DND-41 (cell line): ENCODE measurements at regions not wholly inside any gene's neighbourhood (a gene's known extent, or its start where the extent isn't known, plus 50 kb on each side); places are given as distances from the start of the nearest gene placed in this dataset.

Experiments used
- ATAC-seq: fragments of 200-7000 bp; cut with Tn5 transposase; 3 replicates; pipeline ENCODE4 v1.9.1; 2021; ENCODE audit warnings: low read depth; ENCODE audit not compliant: insufficient read depth
- DNase-seq: peaks from one replicate; pipeline ENCODE4 v3.0.0-alpha.2; 2020
- H2AFZ ChIP-seq: 2 replicates; pipeline ENCODE4 v1.6.0; 2012; ENCODE audit warnings: low read depth, low read length
- H3K27ac ChIP-seq: 2 replicates; pipeline ENCODE4 v1.5.1; 2012; ENCODE audit warnings: low read length, inconsistent platforms
- H3K27me3 ChIP-seq: fragments of 200-600 bp; sonication (generic); 2 replicates; pipeline ENCODE4 v1.6.0; 2012; ENCODE audit warnings: low read length, mild to moderate bottlenecking, inconsistent platforms; ENCODE audit not compliant: insufficient read depth, poor library complexity
- H3K36me3 ChIP-seq: 2 replicates; pipeline ENCODE4 v1.5.1; 2012; ENCODE audit warnings: low read length, inconsistent platforms; ENCODE audit not compliant: insufficient read depth
- H3K4me1 ChIP-seq: 2 replicates; pipeline ENCODE4 v1.5.1; 2012; ENCODE audit warnings: mild to moderate bottlenecking, low read length; ENCODE audit not compliant: insufficient read depth
- H3K4me2 ChIP-seq: 2 replicates; pipeline ENCODE4 v1.6.0; 2012; ENCODE audit warnings: mild to moderate bottlenecking, moderate library complexity, low read length, inconsistent platforms; ENCODE audit not compliant: insufficient read depth
- H3K4me3 ChIP-seq, 2 experiments: fragments of 200-600 bp in 1 of 2; shearing (Covaris generic) in 1 of 2; 2 replicates each; pipeline ENCODE4 v1.5.1; 2012 to 2016; ENCODE audit warnings: inconsistent platforms in 2 of 2, low read length in 2 of 2, mild to moderate bottlenecking in 2 of 2, low read depth in 1 of 2, moderate library complexity in 1 of 2
- H3K79me2 ChIP-seq: 2 replicates; pipeline ENCODE4 v1.6.0; 2012; ENCODE audit warnings: low read length, inconsistent platforms; ENCODE audit not compliant: insufficient read depth
- H3K9ac ChIP-seq: 2 replicates; pipeline ENCODE4 v1.6.0; 2012; ENCODE audit warnings: low read depth, mild to moderate bottlenecking, inconsistent platforms, low read length, moderate library complexity
- H3K9me3 ChIP-seq: 2 replicates; pipeline ENCODE4 v1.5.1; 2012; ENCODE audit warnings: low read length, moderate library complexity, mild to moderate bottlenecking, inconsistent platforms; ENCODE audit not compliant: insufficient read depth, severe bottlenecking
- H4K20me1 ChIP-seq: 2 replicates; pipeline ENCODE4 v1.6.0; 2012; ENCODE audit warnings: low read length; ENCODE audit not compliant: insufficient read depth
- CTCF ChIP-seq: IDR thresholded peaks from 2 replicates; pipeline ENCODE4 v1.5.1; 2012; ENCODE audit warnings: borderline replicate concordance, low read length, moderate library complexity, mild to moderate bottlenecking; ENCODE audit not compliant: poor library complexity, severe bottlenecking; ENCODE audit errors: extremely low read depth
- EZH2 ChIP-seq: IDR thresholded peaks from 3 replicates; pipeline ENCODE4 v1.6.1; 2012; ENCODE audit warnings: borderline replicate concordance, low read depth, mild to moderate bottlenecking, moderate library complexity, low read length, inconsistent platforms; ENCODE audit not compliant: severe bottlenecking

- no peaks in the 10 kb centered on the region for H3K27me3 ChIP-seq
- no peaks in the 10 kb centered on the region for H4K20me1 ChIP-seq
- H3K4me1 ChIP-seq, result peaks cover 5% of the 10 kb centered on the region; the same call in 1 of the 2 replicates
- 0 out of 2 replicates have a peak overlapping the region, but pooled peaks have one; percentile 16 for H3K4me2 ChIP-seq
- TF ChIP-seq EZH2 (no peak), CTCF (no peak)
- no peak overlapping the region for H3K9ac ChIP-seq
- no peak for ATAC-seq
- no peaks in the 10 kb centered on the region for H3K36me3 ChIP-seq
- H3K27ac ChIP-seq, result no peak overlapping the region
- no peak overlapping the region for H3K4me3 ChIP-seq
- no peak for DNase-seq
- H3K9me3 ChIP-seq, result no peaks in the 10 kb centered on the region
- no peak overlapping the region for H2AFZ ChIP-seq
- no peaks in the 10 kb centered on the region for H3K79me2 ChIP-seq
Measured at GRCh38 chr15:98442901-98443300, 205.4 kb upstream of the IGF1R start.

DNA sequence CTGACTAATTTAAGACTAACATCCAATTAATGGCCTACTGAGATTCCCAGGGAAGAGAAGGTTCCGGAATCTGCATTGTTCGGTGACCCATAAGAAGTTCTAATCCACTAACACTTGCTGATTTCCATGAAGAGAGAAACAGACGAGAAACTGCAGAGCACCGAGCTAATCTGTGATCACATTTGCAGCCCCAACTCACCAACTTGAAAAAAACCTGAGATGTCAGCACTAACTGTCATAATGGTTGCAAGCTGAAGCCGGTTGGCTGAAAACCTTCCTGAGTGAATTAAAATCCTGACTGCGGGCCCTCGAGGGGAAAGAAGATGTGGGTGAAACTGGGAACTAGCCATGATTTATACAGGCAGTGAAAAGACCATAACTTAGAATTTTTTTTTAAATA lies 204.8 kb upstream of the IGF1R start:
- no peak for DNase-seq
- Histone ChIP-seq H4K20me1 (no peaks in the 10 kb centered on the region), H3K79me2 (no peaks in the 10 kb centered on the region), H3K27ac (no peak overlapping the region), H3K4me1 (peaks cover 5% of the 10 kb centered on the region; the same call in 1 of the 2 replicates), H3K36me3 (no peaks in the 10 kb centered on the region), H3K4me3 (no peak overlapping the region), H3K9ac (no peak overlapping the region), H3K9me3 (no peaks in the 10 kb centered on the region), H3K27me3 (no peaks in the 10 kb centered on the region), H3K4me2 (no peak overlapping the region), H2AFZ (no peak overlapping the region)
- TF ChIP-seq CTCF, result no peak
- no peak for TF ChIP-seq EZH2
- ATAC-seq, result no peak

DNA sequence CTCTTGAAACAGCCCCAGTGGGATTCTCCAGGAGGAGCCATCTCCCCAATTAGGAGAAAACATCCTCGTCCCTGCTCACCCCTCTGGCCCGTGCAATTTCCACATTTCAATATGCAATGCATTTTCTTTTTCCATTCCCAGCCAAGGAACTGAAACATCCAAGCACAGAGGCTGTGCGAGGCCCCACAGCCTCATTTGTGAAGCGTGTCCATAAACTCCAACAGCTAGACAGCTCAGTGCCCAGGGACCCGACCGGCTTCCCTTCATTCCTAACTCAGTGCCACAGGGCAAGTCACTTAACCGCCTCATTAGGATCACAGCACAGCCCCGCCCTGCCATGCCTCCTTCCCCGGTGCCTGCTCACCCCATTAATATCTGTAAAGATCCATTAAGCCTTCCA lies 204.2 kb upstream of the IGF1R start:
- H3K36me3 ChIP-seq, result no peaks in the 10 kb centered on the region
- no peak overlapping the region for H2AFZ ChIP-seq
- H3K4me1 ChIP-seq, result peaks cover 5% of the 10 kb centered on the region; the same call in 1 of the 2 replicates
- H3K79me2 ChIP-seq, result no peaks in the 10 kb centered on the region
- H3K9ac ChIP-seq, result no peak overlapping the region
- no peaks in the 10 kb centered on the region for H4K20me1 ChIP-seq
- no peaks in the 10 kb centered on the region for H3K27me3 ChIP-seq
- no peak overlapping the region for H3K27ac ChIP-seq
- DNase-seq (no peak), ATAC-seq (no peak)
- no peak overlapping the region for H3K4me2 ChIP-seq
- TF ChIP-seq CTCF (no peak), EZH2 (no peak)
- H3K9me3 ChIP-seq, result no peaks in the 10 kb centered on the region
- no peak overlapping the region for H3K4me3 ChIP-seq

DNA sequence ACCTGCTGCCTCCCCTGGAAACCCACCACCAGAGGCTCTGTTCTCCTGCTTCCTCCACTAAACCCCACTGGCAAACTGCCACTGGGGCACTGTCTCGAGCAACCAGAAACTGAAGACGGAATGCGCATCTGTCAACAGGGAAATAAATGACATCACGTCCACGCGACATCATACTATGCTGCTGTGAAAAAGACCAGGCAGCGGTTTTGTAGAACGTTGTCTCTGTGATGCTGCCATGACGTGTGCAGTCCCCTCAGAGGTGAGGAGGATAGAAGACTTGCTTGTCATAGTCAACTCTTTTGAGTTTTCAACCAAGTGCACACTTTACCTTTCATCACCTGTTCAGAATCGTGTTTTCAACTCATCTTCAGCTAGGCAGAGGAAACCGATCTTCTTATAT lies 203.0 kb upstream of the IGF1R start:
- Histone ChIP-seq H3K4me3 (no peak overlapping the region), H4K20me1 (no peaks in the 10 kb centered on the region), H3K4me1 (peaks cover 5% of the 10 kb centered on the region; the same call in 1 of the 2 replicates), H3K4me2 (no peak overlapping the region), H3K27me3 (no peaks in the 10 kb centered on the region), H2AFZ (no peak overlapping the region), H3K79me2 (no peaks in the 10 kb centered on the region), H3K9me3 (no peaks in the 10 kb centered on the region), H3K36me3 (no peaks in the 10 kb centered on the region), H3K27ac (no peak overlapping the region), H3K9ac (no peak overlapping the region)
- TF ChIP-seq EZH2 (no peak), CTCF (no peak)
- DNase-seq (peak; percentile 15), ATAC-seq (no peak)
